Prostate gland (tissue), 2 donors: ENCODE measurements at regions not wholly inside any gene's neighbourhood (a gene's known extent, or its start where the extent isn't known, plus 50 kb on each side); places are given as distances from the start of the nearest gene placed in this dataset.

Experiments
- DNase-seq: peaks from one replicate; pipeline ENCODE4 v3.0.0-alpha.2; 2019; ENCODE audit warnings: low spot score
- H3K27ac ChIP-seq, 2 donors: fragments of 200-600 bp; sonication (generic); 2 replicates each; pipeline ENCODE4 v1.5.1; 2017 to 2019
- H3K27me3 ChIP-seq: fragments of 200-600 bp; sonication (generic); replicated peaks from 2 replicates; pipeline ENCODE4 v1.5.1; 2019; ENCODE audit not compliant: insufficient read depth
- H3K36me3 ChIP-seq, 2 donors: fragments of 200-600 bp; sonication (generic); 1 replicate in 1 of 2; 2 replicates in 1 of 2; pipeline versions ENCODE4 v1.5.1 to v1.8.1; 2017 to 2019
- H3K4me1 ChIP-seq: fragments of 200-600 bp; sonication (generic); replicated peaks from 2 replicates; pipeline ENCODE4 v1.5.1; 2019
- H3K4me3 ChIP-seq, 2 donors: fragments of 200-600 bp; sonication (generic); 2 replicates each; pipeline ENCODE4 v1.5.1; 2017 to 2019
- H3K9me3 ChIP-seq: fragments of 200-600 bp; sonication (generic); 2 replicates; pipeline ENCODE4 v1.5.1; 2017
- POLR2A ChIP-seq: fragments of 450-650 bp; IDR thresholded peaks from one replicate; pipeline ENCODE4 v1.6.1; 2016; ENCODE audit warnings: antibody characterized with exemption, mild to moderate bottlenecking
- POLR2AphosphoS5 ChIP-seq: sonication (generic); formaldehyde crosslinking; IDR thresholded peaks from one replicate; pipeline ENCODE4 v1.6.1; 2017; ENCODE audit warnings: antibody characterized with exemption
- WGBS: methylation state at CpG from one replicate; pipeline ENCODE4 v1.1.5; 2018; 5-methylcytosine and 5-hydroxymethylcytosine counted together
- intact Hi-C: fragments of 100-400 bp; cut with DNase I; formaldehyde crosslinking; loops from one replicate; pipeline ENCODE4 v1.14.2; 2022
- TF ChIP-seq, protein P1 (sequence below), 4 experiments: fragments of 200-600 bp in 2 of 4; fragments of 450-650 bp in 2 of 4; sonication (generic) in 2 of 4; IDR thresholded peaks; 1 replicate in 3 of 4; 2 replicates in 1 of 4; pipeline ENCODE4 v1.5.1; 2016 to 2019; ENCODE audit warnings: antibody characterized with exemption in 4 of 4, mild to moderate bottlenecking in 2 of 4, moderate library complexity in 2 of 4

DNA sequence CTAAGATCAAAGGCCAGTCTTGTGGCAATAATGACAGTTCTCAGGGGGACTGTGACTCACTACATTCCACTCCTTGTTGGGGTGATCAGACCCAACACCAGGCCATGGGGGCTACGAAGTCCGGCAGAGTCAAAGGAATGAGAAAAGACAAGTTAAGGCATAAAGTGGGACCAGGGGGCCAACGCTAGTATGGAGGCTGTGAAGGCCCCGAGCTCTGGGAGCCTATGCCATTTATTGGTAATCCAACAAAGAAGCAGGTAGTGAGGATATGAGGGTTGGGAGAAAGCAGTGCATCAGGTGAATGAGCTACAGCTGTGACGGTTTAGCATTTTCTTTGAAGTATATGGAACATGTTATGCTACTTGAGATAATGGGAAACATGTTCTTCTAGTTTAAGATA, 104.4 kb upstream of the C2CD4B start:
- intact Hi-C loops, result no loop called here
- Histone ChIP-seq H3K9me3 (no peaks in the 10 kb centered on the region), H3K4me3 (no peak overlapping the region), H3K36me3 (no peaks in the 10 kb centered on the region), H3K4me1 (no peaks in the 10 kb centered on the region), H3K27ac (no peak overlapping the region), H3K27me3 (no peaks in the 10 kb centered on the region)
- 89% methylated on average over 5 of the region's 5 CpGs for WGBS
- no peak for DNase-seq
- TF ChIP-seq, protein P1, sequence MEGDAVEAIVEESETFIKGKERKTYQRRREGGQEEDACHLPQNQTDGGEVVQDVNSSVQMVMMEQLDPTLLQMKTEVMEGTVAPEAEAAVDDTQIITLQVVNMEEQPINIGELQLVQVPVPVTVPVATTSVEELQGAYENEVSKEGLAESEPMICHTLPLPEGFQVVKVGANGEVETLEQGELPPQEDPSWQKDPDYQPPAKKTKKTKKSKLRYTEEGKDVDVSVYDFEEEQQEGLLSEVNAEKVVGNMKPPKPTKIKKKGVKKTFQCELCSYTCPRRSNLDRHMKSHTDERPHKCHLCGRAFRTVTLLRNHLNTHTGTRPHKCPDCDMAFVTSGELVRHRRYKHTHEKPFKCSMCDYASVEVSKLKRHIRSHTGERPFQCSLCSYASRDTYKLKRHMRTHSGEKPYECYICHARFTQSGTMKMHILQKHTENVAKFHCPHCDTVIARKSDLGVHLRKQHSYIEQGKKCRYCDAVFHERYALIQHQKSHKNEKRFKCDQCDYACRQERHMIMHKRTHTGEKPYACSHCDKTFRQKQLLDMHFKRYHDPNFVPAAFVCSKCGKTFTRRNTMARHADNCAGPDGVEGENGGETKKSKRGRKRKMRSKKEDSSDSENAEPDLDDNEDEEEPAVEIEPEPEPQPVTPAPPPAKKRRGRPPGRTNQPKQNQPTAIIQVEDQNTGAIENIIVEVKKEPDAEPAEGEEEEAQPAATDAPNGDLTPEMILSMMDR (IDR thresholded peaks at IDR 0.05), result no peak
- TF ChIP-seq POLR2A (no peak), POLR2AphosphoS5 (no peak)

DNA sequence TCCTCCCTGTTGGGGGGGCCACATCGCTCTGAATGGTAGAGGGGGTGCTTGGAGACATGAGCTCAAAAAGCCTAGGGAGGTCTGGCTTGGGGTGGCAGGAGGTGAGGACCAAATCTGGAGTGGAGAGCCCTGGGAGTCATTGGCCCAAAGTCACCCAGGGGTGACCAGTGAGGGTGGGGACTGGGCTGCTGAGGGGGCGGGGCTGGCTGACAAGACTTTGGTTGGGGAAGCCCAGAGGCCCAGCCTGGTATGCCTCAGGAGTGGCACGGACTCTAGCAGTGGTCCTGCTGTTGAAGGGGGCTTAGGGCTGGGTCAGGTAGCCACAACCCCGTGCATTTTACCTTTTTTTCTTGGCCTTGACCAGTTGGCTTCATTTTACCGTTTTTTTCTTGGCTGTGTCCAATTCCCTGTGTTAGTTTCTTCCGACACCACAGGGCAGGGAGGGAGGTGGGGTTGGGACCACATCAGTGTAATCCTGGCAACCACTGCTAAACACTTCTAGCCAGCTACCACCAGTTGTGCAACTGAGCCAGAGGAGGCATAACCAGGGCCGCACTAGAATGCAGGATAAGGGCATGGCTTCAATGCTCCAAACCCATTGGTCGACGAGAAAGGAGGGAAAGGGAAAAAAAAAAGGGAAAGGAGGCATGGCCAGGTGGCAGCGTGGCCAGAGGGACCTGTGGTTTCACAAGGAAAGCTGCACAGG, 105.3 kb upstream of the C2CD4B start:
- H3K9me3 ChIP-seq, result no peaks in the 10 kb centered on the region
- TF ChIP-seq POLR2A (no peak), POLR2AphosphoS5 (no peak)
- TF ChIP-seq, protein P1 (IDR thresholded peaks at IDR 0.05), result no peak
- intact Hi-C loops, result no loop called here
- no peaks in the 10 kb centered on the region for H3K4me1 ChIP-seq
- H3K27me3 ChIP-seq, result no peaks in the 10 kb centered on the region
- no peaks in the 10 kb centered on the region for H3K36me3 ChIP-seq
- WGBS, result 83% methylated on average over 10 of the region's 10 CpGs
- no peak for DNase-seq
- no peak overlapping the region for H3K27ac ChIP-seq
- no peak overlapping the region for H3K4me3 ChIP-seq

DNA sequence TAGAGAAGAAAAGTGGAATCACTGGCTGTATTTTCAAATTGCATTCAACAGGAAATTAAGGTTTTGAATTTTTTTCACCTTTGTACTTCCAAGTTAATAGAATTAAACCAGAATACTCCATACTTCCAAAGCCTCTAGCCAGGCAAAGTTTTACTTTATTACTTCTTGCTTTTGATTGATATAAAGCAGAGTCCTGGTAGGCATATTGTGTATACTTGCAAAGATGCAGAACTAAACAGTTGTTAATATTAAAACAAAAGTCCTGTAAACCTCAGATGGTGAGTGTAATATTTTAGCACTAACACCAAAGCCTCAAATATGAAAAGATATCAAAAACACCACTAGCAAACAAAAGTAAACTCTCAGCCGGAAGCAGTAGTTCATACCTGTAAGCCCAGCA, 107.2 kb upstream of the C2CD4B start:
- Histone ChIP-seq H3K36me3 (no peaks in the 10 kb centered on the region), H3K27ac (no peak overlapping the region), H3K27me3 (no peaks in the 10 kb centered on the region), H3K4me3 (no peak overlapping the region), H3K4me1 (no peaks in the 10 kb centered on the region), H3K9me3 (no peaks in the 10 kb centered on the region)
- WGBS, result 100% methylated on average over 1 of the region's 1 CpG
- TF ChIP-seq, protein P1 (IDR thresholded peaks at IDR 0.05), result no peak
- no peak for TF ChIP-seq POLR2AphosphoS5
- no peak for TF ChIP-seq POLR2A
- intact Hi-C loops, result no loop called here
- DNase-seq, result no peak

DNA sequence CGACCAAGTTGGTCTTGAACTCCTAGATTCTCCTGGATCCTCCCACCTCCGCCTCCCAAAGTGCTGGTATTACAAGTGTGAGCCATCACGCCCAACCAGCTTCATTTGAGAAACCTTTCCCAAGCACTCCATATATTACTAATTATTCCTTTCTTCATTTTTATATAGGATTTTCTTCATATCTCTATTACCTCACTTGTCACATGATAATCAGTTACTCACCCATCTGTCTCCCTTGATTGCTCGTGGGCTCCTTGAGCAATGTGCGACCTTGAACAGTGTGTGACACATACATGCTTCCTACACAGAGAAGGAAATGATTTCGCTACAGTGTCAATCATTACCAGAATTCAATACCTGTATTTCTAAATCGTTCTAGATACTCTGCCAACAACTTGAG, 110.7 kb upstream of the C2CD4B start:
- TF ChIP-seq, protein P1 (IDR thresholded peaks at IDR 0.05), result no peak
- TF ChIP-seq POLR2A (no peak), POLR2AphosphoS5 (no peak)
- Histone ChIP-seq H3K4me1 (no peaks in the 10 kb centered on the region), H3K27me3 (no peaks in the 10 kb centered on the region), H3K4me3 (no peak overlapping the region), H3K27ac (no peak overlapping the region), H3K9me3 (no peaks in the 10 kb centered on the region), H3K36me3 (no peaks in the 10 kb centered on the region)
- DNase-seq, result no peak
- intact Hi-C loops, result no loop called here
- WGBS, result 93% methylated on average over 7 of the region's 7 CpGs

DNA sequence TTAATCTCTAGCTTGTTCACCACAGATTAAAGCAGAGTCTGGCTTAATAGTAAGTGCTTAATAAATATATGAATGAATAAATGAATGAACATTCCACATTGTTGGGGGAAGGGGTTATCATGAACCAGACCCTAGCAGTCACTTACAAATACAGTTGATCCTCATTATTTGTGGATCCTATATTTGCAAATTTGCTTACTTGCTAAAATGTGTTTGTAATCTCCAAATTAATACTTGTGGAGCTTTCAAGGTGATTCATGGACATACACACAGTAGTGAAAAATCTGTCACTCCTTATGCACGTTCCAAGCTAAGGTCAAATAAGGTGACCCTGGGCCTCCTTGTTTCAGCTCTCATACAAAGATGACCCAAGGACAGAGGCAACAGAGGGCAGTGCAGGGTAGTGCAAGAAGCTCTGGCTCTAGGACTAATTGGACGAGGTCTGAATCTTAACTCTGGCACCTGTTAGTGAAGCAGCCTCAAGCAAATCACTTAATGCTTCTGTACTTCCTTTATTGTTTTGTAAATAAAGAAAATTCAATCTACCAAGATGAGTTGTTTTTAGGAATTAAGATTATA, 112.8 kb upstream of the C2CD4B start:
- intact Hi-C loops, result no loop called here
- TF ChIP-seq POLR2AphosphoS5 (no peak), POLR2A (no peak)
- TF ChIP-seq, protein P1 (IDR thresholded peaks at IDR 0.05), result no peak
- WGBS, result 79% methylated on average over 2 of the region's 2 CpGs
- Histone ChIP-seq H3K4me3 (no peak overlapping the region), H3K9me3 (no peaks in the 10 kb centered on the region), H3K27ac (no peak overlapping the region), H3K36me3 (no peaks in the 10 kb centered on the region), H3K27me3 (no peaks in the 10 kb centered on the region), H3K4me1 (no peaks in the 10 kb centered on the region)
- DNase-seq, result no peak
